ENCODE measurements at regions not wholly inside any gene's neighbourhood (a gene's known extent, or its start where the extent isn't known, plus 50 kb on each side); places are given as distances from the start of the nearest gene placed in this dataset.
A peak's percentile ranks its signal among the peaks of the same experiment; 100 is the strongest.
"Not testable (repeated sequence)": the region's sequence is repeated elsewhere in the genome, so short reads cannot be mapped to it uniquely, and the experiment has no call there.

GRCh38 chrX:38473701-38474100 is 87.6 kb upstream of the TSPAN7 start:
- no peaks in the 10 kb centered on the region for H3K9me3 ChIP-seq (ENCODE audit: low read length)
- no peaks in the 10 kb centered on the region for H3K9me2 ChIP-seq (replicated peaks; ENCODE audit: insufficient read depth, low read length)
- H4K20me1 ChIP-seq (ENCODE audit: insufficient read depth, low read depth, low read length) = no peaks in the 10 kb centered on the region
- no peaks in the 10 kb centered on the region for H3K36me3 ChIP-seq (ENCODE audit: insufficient read depth, low read length)
- H3K4me1 ChIP-seq (ENCODE audit: low read length) = no peaks in the 10 kb centered on the region
- H2AFZ ChIP-seq (ENCODE audit: low read length) = no peak overlapping the region
- no peaks in the 10 kb centered on the region for H3K27me3 ChIP-seq (ENCODE audit: low read length)
- H3K4me2 ChIP-seq (ENCODE audit: low read depth, low read length, poor library complexity, severe bottlenecking) = no peak overlapping the region
- no peak overlapping the region for H3K9ac ChIP-seq (ENCODE audit: low read length)
- no peak overlapping the region for H3K27ac ChIP-seq (ENCODE audit: low read length)
- DNase-seq = no peak
- H3K79me2 ChIP-seq (ENCODE audit: low read length) = no peaks in the 10 kb centered on the region
- no peak overlapping the region for H3K4me3 ChIP-seq (ENCODE audit: low read length)

DNA sequence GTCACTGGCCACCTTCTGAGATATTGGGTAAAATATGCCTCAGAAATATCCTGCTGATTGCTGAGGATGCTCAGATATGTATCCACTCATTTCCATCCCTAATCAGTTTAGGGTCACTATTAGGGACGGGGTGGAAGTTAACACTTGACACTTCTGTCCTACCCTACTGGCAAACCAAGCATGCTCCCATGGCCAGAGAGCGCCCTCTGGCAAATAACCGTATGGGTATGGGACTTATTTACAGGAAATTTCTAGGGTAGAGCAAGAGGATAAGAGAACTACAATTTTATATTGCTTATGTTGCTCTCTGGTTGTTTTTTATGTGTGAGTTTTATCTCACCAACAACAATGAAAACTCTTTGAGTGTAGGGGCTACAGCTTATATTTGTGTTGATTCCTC is 86.8 kb upstream of the TSPAN7 start:
- H3K79me2 ChIP-seq (ENCODE audit: low read length) = no peaks in the 10 kb centered on the region
- no peaks in the 10 kb centered on the region for H3K27me3 ChIP-seq (ENCODE audit: low read length)
- H4K20me1 ChIP-seq (ENCODE audit: insufficient read depth, low read depth, low read length) = no peaks in the 10 kb centered on the region
- H3K4me2 ChIP-seq (ENCODE audit: low read depth, low read length, poor library complexity, severe bottlenecking) = no peak overlapping the region
- peak; percentile 43 for DNase-seq
- no peak overlapping the region for H3K9ac ChIP-seq (ENCODE audit: low read length)
- no peak overlapping the region for H2AFZ ChIP-seq (ENCODE audit: low read length)
- H3K9me3 ChIP-seq (ENCODE audit: low read length) = no peaks in the 10 kb centered on the region
- no peaks in the 10 kb centered on the region for H3K36me3 ChIP-seq (ENCODE audit: insufficient read depth, low read length)
- H3K4me3 ChIP-seq (ENCODE audit: low read length) = no peak overlapping the region
- H3K27ac ChIP-seq (ENCODE audit: low read length) = no peak overlapping the region
- H3K4me1 ChIP-seq (ENCODE audit: low read length) = no peaks in the 10 kb centered on the region
- H3K9me2 ChIP-seq (replicated peaks; ENCODE audit: insufficient read depth, low read length) = no peaks in the 10 kb centered on the region

- Histone ChIP-seq H3K9me2 (replicated peaks; ENCODE audit: insufficient read depth, low read length) (no peaks in the 10 kb centered on the region), H3K79me2 (ENCODE audit: low read length) (no peaks in the 10 kb centered on the region), H3K36me3 (ENCODE audit: insufficient read depth, low read length) (no peaks in the 10 kb centered on the region), H3K9me3 (ENCODE audit: low read length) (no peaks in the 10 kb centered on the region), H4K20me1 (ENCODE audit: insufficient read depth, low read depth, low read length) (no peaks in the 10 kb centered on the region), H3K27ac (ENCODE audit: low read length) (no peak overlapping the region), H3K4me3 (ENCODE audit: low read length) (no peak overlapping the region), H3K4me2 (ENCODE audit: low read depth, low read length, poor library complexity, severe bottlenecking) (no peak overlapping the region), H2AFZ (ENCODE audit: low read length) (no peak overlapping the region), H3K4me1 (ENCODE audit: low read length) (no peaks in the 10 kb centered on the region), H3K27me3 (ENCODE audit: low read length) (no peaks in the 10 kb centered on the region), H3K9ac (ENCODE audit: low read length) (no peak overlapping the region)
- DNase-seq = no peak
These were observed 79.2 kb upstream of the TSPAN7 start for GRCh38 chrX:38482183-38482582.

DNA sequence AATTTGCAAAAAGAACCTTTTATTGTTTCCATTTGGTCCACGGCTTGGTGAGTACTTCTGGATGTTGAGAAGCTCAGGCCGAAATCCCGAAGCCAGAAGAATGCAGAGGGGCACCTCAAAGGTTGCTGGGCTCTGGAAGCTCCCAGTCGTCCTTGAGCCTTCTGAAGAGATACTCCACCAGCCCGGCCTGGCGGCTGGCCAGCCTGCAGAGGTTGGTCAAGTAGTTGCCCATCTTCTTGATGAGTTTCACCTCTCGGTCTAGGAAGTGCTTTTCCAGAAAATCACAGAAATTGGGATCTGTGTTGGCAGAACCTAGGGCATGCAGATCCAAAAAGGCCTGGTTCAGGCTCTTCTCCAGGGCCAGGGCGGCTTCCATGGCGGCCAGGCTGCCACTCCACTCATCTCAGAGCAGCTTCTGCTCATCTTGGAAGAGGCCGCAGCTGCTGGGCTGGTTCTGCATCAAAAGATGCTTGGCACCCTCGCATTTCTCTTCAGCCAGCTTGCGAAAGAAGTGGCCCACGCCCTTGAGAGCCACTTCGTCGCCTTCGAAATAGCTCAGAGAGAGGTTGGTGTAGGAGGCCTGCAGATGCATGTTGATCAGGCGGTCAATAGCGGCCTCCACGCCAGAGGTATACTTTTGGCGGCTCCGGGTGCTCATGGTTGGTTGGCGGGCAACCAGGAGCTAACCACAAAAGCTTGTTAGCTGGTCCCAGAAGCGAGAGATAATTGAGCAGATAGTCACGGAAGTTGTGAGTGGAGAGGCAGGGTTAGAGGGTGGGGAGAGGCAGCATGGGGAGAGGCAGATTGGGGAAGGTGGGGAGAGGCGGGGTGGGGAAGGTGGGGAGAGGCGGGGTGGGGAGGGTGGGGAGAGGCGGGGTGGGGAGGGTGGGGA is 76.5 kb upstream of the TSPAN7 start:
- no peaks in the 10 kb centered on the region for H3K79me2 ChIP-seq (ENCODE audit: low read length)

GRCh38 chrX:38489341-38489740 is 72.0 kb upstream of the TSPAN7 start:
- Histone ChIP-seq H3K27me3 (ENCODE audit: low read length) (no peaks in the 10 kb centered on the region), H3K4me3 (ENCODE audit: low read length) (no peak overlapping the region), H2AFZ (ENCODE audit: low read length) (no peak overlapping the region), H3K36me3 (ENCODE audit: insufficient read depth, low read length) (no peaks in the 10 kb centered on the region), H3K4me1 (ENCODE audit: low read length) (no peaks in the 10 kb centered on the region), H3K9me3 (ENCODE audit: low read length) (no peaks in the 10 kb centered on the region), H3K9ac (ENCODE audit: low read length) (no peak overlapping the region), H3K27ac (ENCODE audit: low read length) (no peak overlapping the region), H3K79me2 (ENCODE audit: low read length) (no peaks in the 10 kb centered on the region), H3K4me2 (ENCODE audit: low read depth, low read length, poor library complexity, severe bottlenecking) (no peak overlapping the region), H4K20me1 (ENCODE audit: insufficient read depth, low read depth, low read length) (no peaks in the 10 kb centered on the region), H3K9me2 (replicated peaks; ENCODE audit: insufficient read depth, low read length) (no peaks in the 10 kb centered on the region)
- no peak for DNase-seq

More for the DNA sequence above, 76.5 kb upstream of the TSPAN7 start:
- Histone ChIP-seq H3K27ac (ENCODE audit: low read length) (no peak overlapping the region), H3K27me3 (ENCODE audit: low read length) (no peaks in the 10 kb centered on the region), H4K20me1 (ENCODE audit: insufficient read depth, low read depth, low read length) (no peaks in the 10 kb centered on the region), H3K9me2 (replicated peaks; ENCODE audit: insufficient read depth, low read length) (no peaks in the 10 kb centered on the region), H3K4me1 (ENCODE audit: low read length) (no peaks in the 10 kb centered on the region), H3K36me3 (ENCODE audit: insufficient read depth, low read length) (no peaks in the 10 kb centered on the region), H3K4me3 (ENCODE audit: low read length) (no peak overlapping the region), H2AFZ (ENCODE audit: low read length) (no peak overlapping the region), H3K4me2 (ENCODE audit: low read depth, low read length, poor library complexity, severe bottlenecking) (no peak overlapping the region), H3K9ac (ENCODE audit: low read length) (no peak overlapping the region), H3K9me3 (ENCODE audit: low read length) (no peaks in the 10 kb centered on the region)
- DNase-seq = no peak

DNA sequence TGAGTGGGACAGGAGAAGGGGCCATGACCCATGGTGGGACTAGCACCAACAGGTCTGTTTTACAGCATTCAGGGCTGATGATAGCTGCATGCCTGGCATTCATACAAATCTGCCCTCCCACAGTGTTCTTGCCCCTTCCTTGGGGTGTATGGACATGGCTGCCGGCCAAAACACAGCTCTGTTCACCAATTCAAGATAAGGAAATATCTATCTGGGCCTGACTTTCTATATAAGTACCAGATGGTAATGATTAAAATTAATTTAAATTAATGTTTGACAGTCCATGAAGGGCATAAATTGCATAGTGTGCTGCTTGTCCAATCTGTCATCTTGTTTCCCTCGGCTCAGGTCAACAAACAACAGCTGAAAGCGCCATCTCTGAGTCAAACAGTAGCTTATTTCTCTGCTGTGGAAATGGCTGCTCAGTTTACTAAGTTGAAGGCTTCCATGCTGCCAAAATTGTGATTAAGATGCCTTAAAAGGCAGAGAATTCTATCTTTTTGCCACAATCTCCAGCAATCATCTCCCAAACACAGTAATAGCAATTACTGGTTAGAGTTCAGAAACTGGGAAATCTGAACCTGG is 67.0 kb upstream of the TSPAN7 start:
- Histone ChIP-seq H3K9ac (ENCODE audit: low read length) (no peak overlapping the region), H3K4me1 (ENCODE audit: low read length) (no peaks in the 10 kb centered on the region), H3K4me3 (ENCODE audit: low read length) (no peak overlapping the region), H4K20me1 (ENCODE audit: insufficient read depth, low read depth, low read length) (no peaks in the 10 kb centered on the region), H3K36me3 (ENCODE audit: insufficient read depth, low read length) (no peaks in the 10 kb centered on the region), H3K79me2 (ENCODE audit: low read length) (no peaks in the 10 kb centered on the region), H3K9me3 (ENCODE audit: low read length) (no peaks in the 10 kb centered on the region), H2AFZ (ENCODE audit: low read length) (no peak overlapping the region), H3K4me2 (ENCODE audit: low read depth, low read length, poor library complexity, severe bottlenecking) (no peak overlapping the region), H3K9me2 (replicated peaks; ENCODE audit: insufficient read depth, low read length) (no peaks in the 10 kb centered on the region), H3K27ac (ENCODE audit: low read length) (no peak overlapping the region), H3K27me3 (ENCODE audit: low read length) (no peaks in the 10 kb centered on the region)
- no peak for DNase-seq

DNA sequence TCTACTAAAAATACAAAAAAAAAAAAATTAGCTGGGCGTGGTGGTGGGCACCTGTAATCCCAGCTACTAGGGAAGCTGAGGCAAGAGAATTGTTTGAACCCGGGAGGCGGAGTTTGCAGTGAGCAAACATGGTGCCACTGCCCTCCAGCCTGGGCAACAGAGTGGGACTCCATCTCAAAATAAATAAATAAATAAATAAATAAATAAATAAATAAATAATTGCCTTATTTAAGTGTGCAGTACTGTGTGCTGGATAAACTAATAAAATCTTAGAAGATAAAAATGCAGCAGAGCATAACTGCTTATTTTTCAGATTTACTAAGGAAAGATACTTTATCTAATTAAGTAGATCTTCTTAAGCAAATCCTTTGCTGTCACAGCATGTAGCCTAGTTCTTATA is 61.7 kb upstream of the TSPAN7 start:
- not testable (repeated sequence) for H4K20me1 ChIP-seq (ENCODE audit: insufficient read depth, low read depth, low read length); DNase-seq; H3K27ac ChIP-seq (ENCODE audit: low read length); H3K4me2 ChIP-seq (ENCODE audit: low read depth, low read length, poor library complexity, severe bottlenecking); H3K27me3 ChIP-seq (ENCODE audit: low read length); H3K9me3 ChIP-seq (ENCODE audit: low read length); H3K4me3 ChIP-seq (ENCODE audit: low read length); H3K36me3 ChIP-seq (ENCODE audit: insufficient read depth, low read length); H3K4me1 ChIP-seq (ENCODE audit: low read length); H3K79me2 ChIP-seq (ENCODE audit: low read length); H3K9me2 ChIP-seq (replicated peaks; ENCODE audit: insufficient read depth, low read length); H3K9ac ChIP-seq (ENCODE audit: low read length); H2AFZ ChIP-seq (ENCODE audit: low read length)

- H3K4me3 ChIP-seq (ENCODE audit: low read length) = no peak overlapping the region
- no peak for DNase-seq
These were observed 61.2 kb upstream of the TSPAN7 start for GRCh38 chrX:38500141-38500540.

More at GRCh38 chrX:38500141-38500540, 61.2 kb upstream of the TSPAN7 start:
- no peaks in the 10 kb centered on the region for H3K36me3 ChIP-seq (ENCODE audit: insufficient read depth, low read length)
- H3K9ac ChIP-seq (ENCODE audit: low read length) = no peak overlapping the region
- H3K4me2 ChIP-seq (ENCODE audit: low read depth, low read length, poor library complexity, severe bottlenecking) = no peak overlapping the region
- no peaks in the 10 kb centered on the region for H3K4me1 ChIP-seq (ENCODE audit: low read length)
- H3K27ac ChIP-seq (ENCODE audit: low read length) = no peak overlapping the region
- H4K20me1 ChIP-seq (ENCODE audit: insufficient read depth, low read depth, low read length) = no peaks in the 10 kb centered on the region
- H3K9me2 ChIP-seq (replicated peaks; ENCODE audit: insufficient read depth, low read length) = no peaks in the 10 kb centered on the region
- H2AFZ ChIP-seq (ENCODE audit: low read length) = no peak overlapping the region
- H3K9me3 ChIP-seq (ENCODE audit: low read length) = peaks cover 7% of the 10 kb centered on the region; the same call in 1 of the 2 replicates
- H3K79me2 ChIP-seq (ENCODE audit: low read length) = no peaks in the 10 kb centered on the region
- H3K27me3 ChIP-seq (ENCODE audit: low read length) = no peaks in the 10 kb centered on the region

Measured in Karpas-422 (cell line).